ENCODE measurements at regions not wholly inside any gene's neighbourhood (a gene's known extent, or its start where the extent isn't known, plus 50 kb on each side); places are given as distances from the start of the nearest gene placed in this dataset.

GRCh38 chr7:86937363-86937878 is 122.0 kb downstream of the ELAPOR2 start:
- Histone ChIP-seq H3K27me3 (no peaks in the 10 kb centered on the region), H3K36me3 (no peaks in the 10 kb centered on the region), H3K9me3 (no peaks in the 10 kb centered on the region), H3K4me3 (no peak overlapping the region), H3K27ac (no peak overlapping the region), H3K4me1 (peaks cover 0 to 5% (median 0%) of the 10 kb centered on the region in 4 donors)
- 39 to 59% methylated on average over 2 of the region's 2 CpGs for WGBS, 2 donors (ENCODE audit: low coverage in 1 of 2)
- in situ Hi-C loops (cut with MboI; ENCODE audit: low pct_ligation_motif_present in 1 of 4, low pct_unique_long_range_greater_than_20kb in 1 of 4, low sequenced_read_pairs in 3 of 4) (loop anchor here (10.0 kb wide), 3 partner anchors 197 to 297 kb away; no protein-coding TSS in a partner anchor), intact Hi-C loops (cut with DNase I; ENCODE audit: low total_unique reads) (no loop called here)
- no peak for TF ChIP-seq EP300 (IDR thresholded peaks at IDR 0.05; ENCODE audit: low read depth)
- TF ChIP-seq POLR2A (IDR thresholded peaks at IDR 0.05), result no peak
- TF ChIP-seq POLR2AphosphoS5 (IDR thresholded peaks at IDR 0.05), result no peak
- no peak for TF ChIP-seq CTCF (IDR thresholded peaks at IDR 0.05)
- no peak for DNase-seq

- 81 to 88% methylated on average over 4 of the region's 4 CpGs for WGBS, 2 donors (ENCODE audit: low coverage in 1 of 2)
- Histone ChIP-seq H3K4me1 (no peaks in the 10 kb centered on the region), H3K27ac (no peak overlapping the region), H3K27me3 (no peaks in the 10 kb centered on the region), H3K9me3 (no peaks in the 10 kb centered on the region), H3K36me3 (no peaks in the 10 kb centered on the region), H3K4me3 (no peak overlapping the region)
- intact Hi-C loops (cut with DNase I; ENCODE audit: low total_unique reads) (no loop called here), in situ Hi-C loops (cut with MboI; ENCODE audit: low pct_ligation_motif_present in 1 of 4, low pct_unique_long_range_greater_than_20kb in 1 of 4, low sequenced_read_pairs in 3 of 4) (loop anchor here (10.0 kb wide), 3 partner anchors 201 to 301 kb away; no protein-coding TSS in a partner anchor)
- TF ChIP-seq POLR2A (IDR thresholded peaks at IDR 0.05), result no peak
- no peak for TF ChIP-seq EP300 (IDR thresholded peaks at IDR 0.05; ENCODE audit: low read depth)
- no peak for TF ChIP-seq POLR2AphosphoS5 (IDR thresholded peaks at IDR 0.05)
- TF ChIP-seq CTCF (IDR thresholded peaks at IDR 0.05), result no peak
- DNase-seq, result no peak
Measured at GRCh38 chr7:86933295-86933845, 126.1 kb downstream of the ELAPOR2 start.

- WGBS, 2 donors (ENCODE audit: low coverage in 1 of 2), result 65 to 87% methylated on average over 2 to 3 of the region's 3 CpGs
- H3K27ac ChIP-seq, result no peak overlapping the region
- no peaks in the 10 kb centered on the region for H3K27me3 ChIP-seq
- H3K9me3 ChIP-seq, result no peaks in the 10 kb centered on the region
- TF ChIP-seq POLR2A (IDR thresholded peaks at IDR 0.05), result no peak
- TF ChIP-seq CTCF (IDR thresholded peaks at IDR 0.05), result no peak
- TF ChIP-seq EP300 (IDR thresholded peaks at IDR 0.05; ENCODE audit: low read depth), result no peak
- TF ChIP-seq POLR2AphosphoS5 (IDR thresholded peaks at IDR 0.05), result no peak
- no peaks in the 10 kb centered on the region for H3K4me1 ChIP-seq
- in situ Hi-C loops (cut with MboI; ENCODE audit: low pct_ligation_motif_present in 1 of 4, low pct_unique_long_range_greater_than_20kb in 1 of 4, low sequenced_read_pairs in 3 of 4), result loop anchor here (10.0 kb wide), 3 partner anchors 203 to 303 kb away; no protein-coding TSS in a partner anchor
- H3K4me3 ChIP-seq, result no peak overlapping the region
- H3K36me3 ChIP-seq, result no peaks in the 10 kb centered on the region
- intact Hi-C loops (cut with DNase I; ENCODE audit: low total_unique reads), result no loop called here
- no peak for DNase-seq
Measured at GRCh38 chr7:86932038-86932512, 127.4 kb downstream of the ELAPOR2 start.

- Histone ChIP-seq H3K4me1 (no peaks in the 10 kb centered on the region), H3K9me3 (no peaks in the 10 kb centered on the region), H3K27ac (no peak overlapping the region), H3K4me3 (no peak overlapping the region), H3K36me3 (no peaks in the 10 kb centered on the region), H3K27me3 (no peaks in the 10 kb centered on the region)
- in situ Hi-C loops (cut with MboI; ENCODE audit: low pct_ligation_motif_present in 1 of 4, low pct_unique_long_range_greater_than_20kb in 1 of 4, low sequenced_read_pairs in 3 of 4) (loop anchor here (10.0 kb wide), 3 partner anchors 203 to 303 kb away; no protein-coding TSS in a partner anchor), intact Hi-C loops (cut with DNase I; ENCODE audit: low total_unique reads) (no loop called here)
- WGBS, 2 donors (ENCODE audit: low coverage in 1 of 2), result 71 to 84% methylated on average over 2 of the region's 2 CpGs
- TF ChIP-seq POLR2AphosphoS5 (IDR thresholded peaks at IDR 0.05) (no peak), EP300 (IDR thresholded peaks at IDR 0.05; ENCODE audit: low read depth) (no peak), CTCF (IDR thresholded peaks at IDR 0.05) (no peak), POLR2A (IDR thresholded peaks at IDR 0.05) (no peak)
- DNase-seq, result no peak
Measured at GRCh38 chr7:86931439-86931838, 128.0 kb downstream of the ELAPOR2 start.

Data from transverse colon (tissue), 4 donors.